PC-9 (cell line): ENCODE measurements at regions not wholly inside any gene's neighbourhood (a gene's known extent, or its start where the extent isn't known, plus 50 kb on each side); places are given as distances from the start of the nearest gene placed in this dataset.

Experiments
- BruUV-seq: library from RNA; stranded (reverse); fragments of 400-500 nt; replicated peaks from 2 replicates; lab custom pipeline; 2021; lab: Mats Ljungman, UMichigan
- CTCF ChIA-PET: fragments of 300-600 bp; sonication (Branson Sonifier 250); formaldehyde crosslinking; loops from one replicate; lab custom pipeline; 2022; ENCODE audit warnings: antibody characterized with exemption; lab: Charles Lee
- POLR2A ChIA-PET: fragments of 300-600 bp; sonication (Branson Sonifier 250); formaldehyde crosslinking; loops from one replicate; lab custom pipeline; 2022; ENCODE audit warnings: antibody characterized with exemption; ENCODE audit not compliant: unreplicated experiment; lab: Charles Lee
- DNase-seq, 2 experiments: peaks; one replicate each; pipeline versions ENCODE4 v3.0.0 to v3.0.0-alpha.2; 2015 to 2022; ENCODE audit warnings: mixed read lengths in 1 of 2
- H2AFZ ChIP-seq: fragments of 200-600 bp; sonication (generic); 2 replicates; pipeline ENCODE4 v1.8.1; 2017; ENCODE audit warnings: antibody characterized with exemption
- H3F3A ChIP-seq: fragments of 200-600 bp; sonication (generic); 2 replicates; pipeline ENCODE4 v1.8.1; 2017; ENCODE audit warnings: antibody characterized with exemption, mild to moderate bottlenecking, low read depth; ENCODE audit not compliant: insufficient read depth
- H3K27ac ChIP-seq: fragments of 200-600 bp; sonication (generic); 2 replicates; pipeline ENCODE4 v1.6.1; 2016; ENCODE audit warnings: mixed run types
- H3K27me3 ChIP-seq: fragments of 200-600 bp; sonication (generic); 2 replicates; pipeline ENCODE4 v1.6.1; 2016; ENCODE audit warnings: low read depth, mixed run types; ENCODE audit not compliant: insufficient read depth
- H3K36me3 ChIP-seq: fragments of 200-600 bp; sonication (generic); 2 replicates; pipeline ENCODE4 v1.6.1; 2016; ENCODE audit warnings: low read depth, mixed run types
- H3K4me1 ChIP-seq: fragments of 200-600 bp; sonication (generic); replicated peaks from 2 replicates; pipeline ENCODE4 v1.6.1; 2016; ENCODE audit warnings: mixed run types; ENCODE audit not compliant: insufficient read depth
- H3K4me2 ChIP-seq: fragments of 200-600 bp; sonication (generic); 2 replicates; pipeline ENCODE4 v1.6.1; 2017; ENCODE audit warnings: mixed run types
- H3K4me3 ChIP-seq: fragments of 200-600 bp; sonication (generic); 2 replicates; pipeline ENCODE4 v1.6.1; 2016; ENCODE audit warnings: mixed run types
- H3K79me2 ChIP-seq: fragments of 200-600 bp; sonication (generic); 2 replicates; pipeline ENCODE4 v1.6.1; 2017; ENCODE audit warnings: low read depth, mixed run types
- H3K9me2 ChIP-seq: fragments of 200-600 bp; sonication (generic); 2 replicates; pipeline ENCODE4 v1.8.1; 2017; ENCODE audit warnings: mild to moderate bottlenecking; ENCODE audit not compliant: insufficient read depth
- H3K9me3 ChIP-seq: fragments of 200-600 bp; sonication (generic); 2 replicates; pipeline ENCODE4 v1.8.1; 2016; ENCODE audit warnings: low read depth; ENCODE audit not compliant: insufficient read depth
- H4K20me1 ChIP-seq: fragments of 200-600 bp; sonication (generic); 2 replicates; pipeline ENCODE4 v1.8.1; 2017; ENCODE audit not compliant: insufficient read depth
- EZH2 ChIP-seq: fragments of 200-600 bp; sonication (generic); IDR thresholded peaks from 2 replicates; pipeline ENCODE4 v1.8.0; 2017; ENCODE audit warnings: antibody characterized with exemption, low read depth
- intact Hi-C: fragments of 100-400 bp; cut with micrococcal nuclease; formaldehyde crosslinking; loops from one replicate; pipeline ENCODE4 v1.10.0; 2022; ENCODE audit not compliant: unreplicated experiment
- TF ChIP-seq, protein P1 (sequence below): fragments of 200-600 bp; sonication (generic); conservative IDR thresholded peaks from 2 replicates; pipeline ENCODE4 v1.6.1; 2017; ENCODE audit warnings: mixed run types, antibody characterized with exemption, mild to moderate bottlenecking, moderate library complexity

DNA sequence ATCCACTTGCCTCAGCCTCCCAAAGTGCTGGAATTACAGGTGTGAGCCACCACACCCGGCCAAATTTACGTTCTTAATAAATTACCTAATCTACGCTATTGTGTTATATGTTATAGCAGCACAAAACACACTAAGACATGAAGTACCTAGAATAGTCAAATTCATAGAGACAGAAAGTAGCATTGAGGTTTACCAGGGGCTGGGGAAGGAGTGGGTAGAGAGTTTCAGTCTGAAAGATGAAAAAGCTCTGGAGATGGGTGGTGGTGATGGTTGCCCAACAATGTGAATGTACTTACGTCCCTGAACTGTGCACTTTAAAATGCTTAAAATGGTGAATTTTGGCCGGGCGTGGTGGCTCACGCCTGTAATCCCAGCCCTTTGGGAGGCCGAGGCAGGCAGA, 65.7 kb upstream of the NUP50 start:
- no peaks in the 10 kb centered on the region for H3K4me1 ChIP-seq
- intact Hi-C loops, result loop anchor here (5.0 to 10.0 kb wide), 2 partner anchors 276 to 403 kb away; no protein-coding TSS in a partner anchor
- no peaks in the 10 kb centered on the region for H3K9me2 ChIP-seq
- H4K20me1 ChIP-seq, result no peaks in the 10 kb centered on the region; the same call in 1 of the 2 replicates
- no peak overlapping the region for H3K4me2 ChIP-seq
- no peaks in the 10 kb centered on the region for H3K79me2 ChIP-seq
- ChIA-PET POLR2A (interaction anchor here (0.6 kb wide), 1 partner anchor 899 kb away, joined by 3 read pairs; no protein-coding TSS in a partner anchor), CTCF (no interaction called here)
- H3K36me3 ChIP-seq, result no peaks in the 10 kb centered on the region
- H3K27ac ChIP-seq, result no peak overlapping the region
- TF ChIP-seq, protein P1, sequence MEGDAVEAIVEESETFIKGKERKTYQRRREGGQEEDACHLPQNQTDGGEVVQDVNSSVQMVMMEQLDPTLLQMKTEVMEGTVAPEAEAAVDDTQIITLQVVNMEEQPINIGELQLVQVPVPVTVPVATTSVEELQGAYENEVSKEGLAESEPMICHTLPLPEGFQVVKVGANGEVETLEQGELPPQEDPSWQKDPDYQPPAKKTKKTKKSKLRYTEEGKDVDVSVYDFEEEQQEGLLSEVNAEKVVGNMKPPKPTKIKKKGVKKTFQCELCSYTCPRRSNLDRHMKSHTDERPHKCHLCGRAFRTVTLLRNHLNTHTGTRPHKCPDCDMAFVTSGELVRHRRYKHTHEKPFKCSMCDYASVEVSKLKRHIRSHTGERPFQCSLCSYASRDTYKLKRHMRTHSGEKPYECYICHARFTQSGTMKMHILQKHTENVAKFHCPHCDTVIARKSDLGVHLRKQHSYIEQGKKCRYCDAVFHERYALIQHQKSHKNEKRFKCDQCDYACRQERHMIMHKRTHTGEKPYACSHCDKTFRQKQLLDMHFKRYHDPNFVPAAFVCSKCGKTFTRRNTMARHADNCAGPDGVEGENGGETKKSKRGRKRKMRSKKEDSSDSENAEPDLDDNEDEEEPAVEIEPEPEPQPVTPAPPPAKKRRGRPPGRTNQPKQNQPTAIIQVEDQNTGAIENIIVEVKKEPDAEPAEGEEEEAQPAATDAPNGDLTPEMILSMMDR, result no peak
- TF ChIP-seq EZH2, result no peak
- no peak for DNase-seq
- no peaks in the 10 kb centered on the region for H3K9me3 ChIP-seq
- H3F3A ChIP-seq, result no peaks in the 10 kb centered on the region
- H2AFZ ChIP-seq, result no peak overlapping the region
- H3K4me3 ChIP-seq, result no peak overlapping the region
- no TSS peak for BruUV-seq
- peaks cover 71% of the 10 kb centered on the region for H3K27me3 ChIP-seq

GRCh38 chr22:45099961-45100360, 63.8 kb upstream of the NUP50 start:
- DNase-seq, result no peak
- H4K20me1 ChIP-seq, result no peaks in the 10 kb centered on the region; the same call in 1 of the 2 replicates
- no peak overlapping the region for H2AFZ ChIP-seq
- H3K9me3 ChIP-seq, result no peaks in the 10 kb centered on the region
- intact Hi-C loops, result loop anchor here (5.0 to 10.0 kb wide), 2 partner anchors 278 to 405 kb away; no protein-coding TSS in a partner anchor
- no TSS peak for BruUV-seq
- H3K4me1 ChIP-seq, result peaks cover 2% of the 10 kb centered on the region; the same call in 1 of the 2 replicates
- CTCF ChIA-PET, result no interaction called here
- H3K36me3 ChIP-seq, result no peaks in the 10 kb centered on the region
- no peak overlapping the region for H3K4me2 ChIP-seq
- no peaks in the 10 kb centered on the region for H3K79me2 ChIP-seq
- no peaks in the 10 kb centered on the region for H3K9me2 ChIP-seq
- peaks cover 52% of the 10 kb centered on the region for H3K27me3 ChIP-seq
- H3K27ac ChIP-seq, result no peak overlapping the region
- POLR2A ChIA-PET, result no interaction called here
- no peak overlapping the region for H3K4me3 ChIP-seq
- TF ChIP-seq EZH2, result no peak
- TF ChIP-seq, protein P1, result no peak
- H3F3A ChIP-seq, result peaks cover 3% of the 10 kb centered on the region; the same call in 1 of the 2 replicates

DNA sequence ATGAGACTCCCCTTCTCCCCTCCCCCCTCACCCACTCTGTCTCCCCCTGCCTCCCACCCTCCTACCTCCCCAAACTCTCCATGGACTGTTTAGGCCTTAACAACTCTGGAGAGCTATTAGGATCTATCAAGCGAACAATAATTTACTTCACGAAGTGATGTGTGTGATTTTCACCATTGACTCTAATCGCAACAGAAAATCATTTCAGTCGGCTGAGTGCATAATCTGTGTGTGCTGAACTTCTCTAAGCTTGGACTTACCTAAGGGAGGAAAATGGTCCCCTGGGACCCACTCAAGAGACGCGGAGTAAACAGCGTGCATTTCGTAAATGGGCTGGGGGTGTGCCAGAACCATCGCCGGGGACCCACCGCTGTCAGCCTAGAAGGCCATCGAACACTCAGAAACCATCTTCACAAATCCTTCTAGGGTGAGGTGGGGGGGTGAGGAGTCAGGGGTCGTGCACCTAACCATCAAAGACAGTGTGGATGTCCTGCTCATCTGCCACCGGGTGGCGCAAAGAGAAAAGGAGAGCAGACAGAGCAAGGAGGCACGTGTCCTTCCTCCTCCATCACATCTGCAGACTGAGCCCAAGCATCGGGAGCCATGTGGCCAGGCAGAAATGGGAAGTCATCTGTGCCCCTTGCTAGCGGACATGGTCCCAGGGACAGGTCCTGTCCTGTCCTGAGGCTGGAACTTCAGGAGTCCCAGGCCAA, 62.1 kb upstream of the NUP50 start:
- intact Hi-C loops, result no loop called here
- DNase-seq, result no peak
- H3K27me3 ChIP-seq, result peaks cover 42% of the 10 kb centered on the region
- peaks cover 12% of the 10 kb centered on the region; the same call in 1 of the 2 replicates for H3K4me1 ChIP-seq
- H3K4me3 ChIP-seq, result no peak overlapping the region
- H3K9me3 ChIP-seq, result no peaks in the 10 kb centered on the region
- H4K20me1 ChIP-seq, result no peaks in the 10 kb centered on the region
- H2AFZ ChIP-seq, result no peak overlapping the region
- H3F3A ChIP-seq, result peaks cover 12% of the 10 kb centered on the region; the same call in 1 of the 2 replicates
- no peaks in the 10 kb centered on the region for H3K9me2 ChIP-seq
- no peak overlapping the region for H3K27ac ChIP-seq
- TF ChIP-seq, protein P1, result no peak; the same call in 1 of the 2 replicates
- no peak for TF ChIP-seq EZH2
- CTCF ChIA-PET, result interaction anchor here (0.6 kb wide), 1 partner anchor 99 kb away, joined by 3 read pairs; no protein-coding TSS in a partner anchor
- H3K4me2 ChIP-seq, result no peak overlapping the region
- no peaks in the 10 kb centered on the region for H3K36me3 ChIP-seq
- POLR2A ChIA-PET, result no interaction called here
- BruUV-seq, result no TSS peak
- no peaks in the 10 kb centered on the region for H3K79me2 ChIP-seq
